ENCODE measurements at regions not wholly inside any gene's neighbourhood (a gene's known extent, or its start where the extent isn't known, plus 50 kb on each side); places are given as distances from the start of the nearest gene placed in this dataset.

DNA sequence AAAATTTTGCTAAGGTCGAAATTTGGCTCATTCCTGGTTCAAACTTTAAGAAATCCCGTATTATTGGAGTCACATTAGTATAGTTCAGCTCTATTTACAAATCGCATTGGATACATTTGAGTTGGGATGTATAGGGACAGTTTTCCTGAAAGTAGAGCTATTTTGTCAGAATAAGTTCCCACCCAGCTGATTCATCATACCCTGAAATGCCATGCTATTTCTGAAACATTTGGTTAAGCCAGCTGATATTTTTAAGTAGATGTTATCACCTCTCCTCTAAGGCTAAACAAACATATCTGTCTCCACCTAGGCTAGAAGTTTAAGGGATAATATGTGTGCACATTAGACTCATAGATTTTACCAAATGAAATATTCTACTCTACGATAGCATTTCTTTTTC lies 226.2 kb upstream of the ARGLU1 start:
- TF ChIP-seq POLR2A (IDR thresholded peaks at IDR 0.05) (no peak), POLR2AphosphoS5 (IDR thresholded peaks at IDR 0.05) (no peak), EP300 (IDR thresholded peaks at IDR 0.05) (no peak)
- TF ChIP-seq, protein P1, sequence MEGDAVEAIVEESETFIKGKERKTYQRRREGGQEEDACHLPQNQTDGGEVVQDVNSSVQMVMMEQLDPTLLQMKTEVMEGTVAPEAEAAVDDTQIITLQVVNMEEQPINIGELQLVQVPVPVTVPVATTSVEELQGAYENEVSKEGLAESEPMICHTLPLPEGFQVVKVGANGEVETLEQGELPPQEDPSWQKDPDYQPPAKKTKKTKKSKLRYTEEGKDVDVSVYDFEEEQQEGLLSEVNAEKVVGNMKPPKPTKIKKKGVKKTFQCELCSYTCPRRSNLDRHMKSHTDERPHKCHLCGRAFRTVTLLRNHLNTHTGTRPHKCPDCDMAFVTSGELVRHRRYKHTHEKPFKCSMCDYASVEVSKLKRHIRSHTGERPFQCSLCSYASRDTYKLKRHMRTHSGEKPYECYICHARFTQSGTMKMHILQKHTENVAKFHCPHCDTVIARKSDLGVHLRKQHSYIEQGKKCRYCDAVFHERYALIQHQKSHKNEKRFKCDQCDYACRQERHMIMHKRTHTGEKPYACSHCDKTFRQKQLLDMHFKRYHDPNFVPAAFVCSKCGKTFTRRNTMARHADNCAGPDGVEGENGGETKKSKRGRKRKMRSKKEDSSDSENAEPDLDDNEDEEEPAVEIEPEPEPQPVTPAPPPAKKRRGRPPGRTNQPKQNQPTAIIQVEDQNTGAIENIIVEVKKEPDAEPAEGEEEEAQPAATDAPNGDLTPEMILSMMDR (IDR thresholded peaks at IDR 0.05), result no peak
